Calu3 (cell line): ENCODE measurements at regions not wholly inside any gene's neighbourhood (a gene's known extent, or its start where the extent isn't known, plus 50 kb on each side); places are given as distances from the start of the nearest gene placed in this dataset.

Experiments
- BruUV-seq: library from RNA; stranded (reverse); fragments of 400-500 nt; replicated peaks from 2 replicates; lab custom pipeline; 2021; lab: Mats Ljungman, UMichigan
- CTCF ChIA-PET: fragments of 300-600 bp; sonication (Branson Sonifier 250); formaldehyde crosslinking; loops from one replicate; lab custom pipeline; 2022; ENCODE audit warnings: antibody characterized with exemption; lab: Charles Lee
- DNase-seq: peaks from one replicate; pipeline ENCODE4 v3.0.0; 2022
- H3K27ac Mint-ChIP-seq: one replicate; pipeline ENCODE4 v1.8.0; 2022; ENCODE audit warnings: mixed read lengths; ENCODE audit not compliant: unreplicated experiment
- H3K27me3 Mint-ChIP-seq: one replicate; pipeline ENCODE4 v1.8.0; 2022; ENCODE audit warnings: mixed read lengths; ENCODE audit not compliant: unreplicated experiment
- H3K36me3 Mint-ChIP-seq: one replicate; pipeline ENCODE4 v1.8.0; 2022; ENCODE audit warnings: mild to moderate bottlenecking, moderate library complexity, mixed read lengths; ENCODE audit not compliant: insufficient read depth, unreplicated experiment
- H3K4me1 Mint-ChIP-seq: one replicate; pipeline ENCODE4 v1.8.0; 2022; ENCODE audit warnings: mild to moderate bottlenecking, low read depth, mixed read lengths; ENCODE audit not compliant: unreplicated experiment
- H3K4me3 Mint-ChIP-seq: one replicate; pipeline ENCODE4 v1.8.0; 2022; ENCODE audit warnings: mild to moderate bottlenecking, low read depth, moderate library complexity, mixed read lengths; ENCODE audit not compliant: unreplicated experiment
- H3K9me3 Mint-ChIP-seq: one replicate; pipeline ENCODE4 v1.8.0; 2022; ENCODE audit warnings: low read depth, mixed read lengths; ENCODE audit not compliant: unreplicated experiment
- intact Hi-C: fragments of 100-400 bp; cut with micrococcal nuclease; formaldehyde crosslinking; loops from one replicate; pipeline ENCODE4 v1.10.0; 2022; ENCODE audit not compliant: unreplicated experiment
- TF ChIP-seq, protein P1 (sequence below): fragments of 200-600 bp; IDR thresholded peaks from one replicate; pipeline ENCODE4 v1.8.0; 2022; ENCODE audit warnings: antibody characterized with exemption; ENCODE audit not compliant: unreplicated experiment

GRCh38 chr10:36066850-36067249 is 424.8 kb upstream of the FZD8 start:
- intact Hi-C loops: no loop called here
- H3K27me3 Mint-ChIP-seq: no peaks in the 10 kb centered on the region
- no peak overlapping the region for H3K4me3 Mint-ChIP-seq
- BruUV-seq: no TSS peak
- H3K4me1 Mint-ChIP-seq: no peaks in the 10 kb centered on the region
- TF ChIP-seq, protein P1, sequence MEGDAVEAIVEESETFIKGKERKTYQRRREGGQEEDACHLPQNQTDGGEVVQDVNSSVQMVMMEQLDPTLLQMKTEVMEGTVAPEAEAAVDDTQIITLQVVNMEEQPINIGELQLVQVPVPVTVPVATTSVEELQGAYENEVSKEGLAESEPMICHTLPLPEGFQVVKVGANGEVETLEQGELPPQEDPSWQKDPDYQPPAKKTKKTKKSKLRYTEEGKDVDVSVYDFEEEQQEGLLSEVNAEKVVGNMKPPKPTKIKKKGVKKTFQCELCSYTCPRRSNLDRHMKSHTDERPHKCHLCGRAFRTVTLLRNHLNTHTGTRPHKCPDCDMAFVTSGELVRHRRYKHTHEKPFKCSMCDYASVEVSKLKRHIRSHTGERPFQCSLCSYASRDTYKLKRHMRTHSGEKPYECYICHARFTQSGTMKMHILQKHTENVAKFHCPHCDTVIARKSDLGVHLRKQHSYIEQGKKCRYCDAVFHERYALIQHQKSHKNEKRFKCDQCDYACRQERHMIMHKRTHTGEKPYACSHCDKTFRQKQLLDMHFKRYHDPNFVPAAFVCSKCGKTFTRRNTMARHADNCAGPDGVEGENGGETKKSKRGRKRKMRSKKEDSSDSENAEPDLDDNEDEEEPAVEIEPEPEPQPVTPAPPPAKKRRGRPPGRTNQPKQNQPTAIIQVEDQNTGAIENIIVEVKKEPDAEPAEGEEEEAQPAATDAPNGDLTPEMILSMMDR: no peak
- DNase-seq: no peak
- H3K9me3 Mint-ChIP-seq: peaks cover 11% of the 10 kb centered on the region
- H3K27ac Mint-ChIP-seq: no peak overlapping the region
- H3K36me3 Mint-ChIP-seq: no peaks in the 10 kb centered on the region
- CTCF ChIA-PET: no interaction called here

GRCh38 chr10:36066102-36066501 is 424.0 kb upstream of the FZD8 start:
- Mint-ChIP-seq H3K9me3 (peaks cover 11% of the 10 kb centered on the region), H3K27ac (no peak overlapping the region), H3K27me3 (no peaks in the 10 kb centered on the region), H3K4me3 (no peak overlapping the region), H3K4me1 (no peaks in the 10 kb centered on the region), H3K36me3 (no peaks in the 10 kb centered on the region)
- TF ChIP-seq, protein P1: no peak
- intact Hi-C loops: no loop called here
- CTCF ChIA-PET: no interaction called here
- DNase-seq: no peak
- no TSS peak for BruUV-seq

GRCh38 chr10:36063396-36063795 is 421.3 kb upstream of the FZD8 start:
- H3K27me3 Mint-ChIP-seq: no peaks in the 10 kb centered on the region
- H3K9me3 Mint-ChIP-seq: peaks cover 10% of the 10 kb centered on the region
- no peak overlapping the region for H3K4me3 Mint-ChIP-seq
- CTCF ChIA-PET: no interaction called here
- no peak overlapping the region for H3K27ac Mint-ChIP-seq
- DNase-seq: no peak
- TF ChIP-seq, protein P1: no peak
- BruUV-seq: no TSS peak
- no peaks in the 10 kb centered on the region for H3K4me1 Mint-ChIP-seq
- no peaks in the 10 kb centered on the region for H3K36me3 Mint-ChIP-seq
- intact Hi-C loops: no loop called here

DNA sequence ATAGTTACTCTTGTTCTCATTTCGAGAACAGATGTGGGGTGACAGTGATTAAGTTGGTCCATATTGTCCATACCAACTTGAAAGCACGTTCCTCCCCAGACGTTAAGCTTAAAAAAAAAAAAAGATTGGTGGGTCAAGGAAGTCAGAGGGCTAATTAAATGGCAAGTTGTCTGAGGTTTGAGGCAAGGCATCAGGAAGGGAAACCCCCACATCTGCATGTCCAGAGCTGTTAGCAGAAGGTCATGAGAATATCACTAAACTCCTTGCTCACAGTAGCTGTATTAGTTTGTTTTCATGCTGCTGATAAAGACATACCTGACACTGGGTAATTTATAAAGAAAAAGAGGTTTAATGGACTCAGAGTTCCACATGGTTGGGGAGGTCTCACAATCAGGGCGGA is 415.6 kb upstream of the FZD8 start:
- no peak for DNase-seq
- no peak overlapping the region for H3K4me3 Mint-ChIP-seq
- no peaks in the 10 kb centered on the region for H3K4me1 Mint-ChIP-seq
- H3K36me3 Mint-ChIP-seq: no peaks in the 10 kb centered on the region
- TF ChIP-seq, protein P1: no peak
- CTCF ChIA-PET: interaction anchor here (1.0 kb wide), 1 partner anchor 17 kb away, joined by 3 read pairs; no protein-coding TSS in a partner anchor
- intact Hi-C loops: no loop called here
- no TSS peak for BruUV-seq
- H3K27me3 Mint-ChIP-seq: no peaks in the 10 kb centered on the region
- no peak overlapping the region for H3K27ac Mint-ChIP-seq
- peaks cover 12% of the 10 kb centered on the region for H3K9me3 Mint-ChIP-seq
